K562 (cell line): ENCODE measurements at regions not wholly inside any gene's neighbourhood (a gene's known extent, or its start where the extent isn't known, plus 50 kb on each side); places are given as distances from the start of the nearest gene placed in this dataset.

Source experiments
- ATAC-seq: fragments of 200-7000 bp; cut with Tn5 transposase; 3 replicates; pipeline ENCODE4 v1.9.1; 2020; ENCODE audit warnings: moderate library complexity
- BruUV-seq: library from RNA; stranded (reverse); fragments of 400-500 nt; replicated peaks from 2 replicates; lab custom pipeline; 2021; lab: Mats Ljungman, UMichigan
- CTCF ChIA-PET: fragments of 300-600 bp; formaldehyde crosslinking; extraction: SDS; loops from one replicate; lab custom pipeline; 2021; ENCODE audit warnings: low intra/inter-chr PET ratio; lab: Yijun Ruan, JAX
- POLR2A ChIA-PET: fragments of 300-600, 350-650 bp; sonication (Branson Sonifier 250); formaldehyde crosslinking; extraction: SDS; loops from one replicate; lab custom pipeline; 2021; ENCODE audit warnings: antibody characterized with exemption, inconsistent platforms; lab: Yijun Ruan, JAX
- DNase-seq, 4 experiments: peaks; one replicate each; pipeline versions ENCODE4 v3.0.0 to v3.0.0-alpha.2; 2011 to 2018; ENCODE audit warnings: low spot score in 3 of 4, mixed read lengths in 3 of 4; ENCODE audit errors: extremely low read depth in 1 of 4
- FAIRE-seq: peaks from 2 replicates; lab custom pipeline; 2011; peaks lifted over from hg19 to GRCh38; lab: Jason Lieb, UNC
- H2AFZ ChIP-seq: 2 replicates; pipeline ENCODE4 v1.6.0; 2011; ENCODE audit warnings: low read depth, low read length, control low read depth, inconsistent platforms
- H3K27ac ChIP-seq: fragments of 200-600 bp; 3 replicates; pipeline ENCODE4 v1.8.0; 2011; ENCODE audit warnings: low read depth, mild to moderate bottlenecking, control low read depth, inconsistent platforms, low read length, moderate library complexity, mixed read lengths; ENCODE audit errors: extremely low read depth
- H3K27me3 ChIP-seq, 2 experiments: fragments of 300-600 bp in 1 of 2; 2 replicates in 1 of 2; 3 replicates in 1 of 2; pipeline versions ENCODE4 v1.6.0 to v1.8.0; 2011; ENCODE audit warnings: inconsistent platforms in 2 of 2, low read length in 2 of 2, mild to moderate bottlenecking in 1 of 2, mixed read lengths in 1 of 2, moderate library complexity in 1 of 2; ENCODE audit not compliant: control insufficient read depth in 2 of 2, insufficient read depth in 2 of 2
- H3K36me3 ChIP-seq: fragments of 300-600 bp; 3 replicates; pipeline ENCODE4 v1.8.0; 2011; ENCODE audit warnings: mild to moderate bottlenecking, low read length, inconsistent platforms; ENCODE audit not compliant: control insufficient read depth, insufficient read depth
- H3K4me1 ChIP-seq, 2 experiments: fragments of 200-600 bp in 1 of 2; replicated peaks in 1 of 2; 2 replicates in 1 of 2; 3 replicates in 1 of 2; pipeline versions ENCODE4 v1.5.1 to v1.8.0; 2011; ENCODE audit warnings: inconsistent platforms in 2 of 2, low read length in 2 of 2, mild to moderate bottlenecking in 1 of 2, mixed read lengths in 1 of 2, moderate library complexity in 1 of 2; ENCODE audit not compliant: control insufficient read depth in 2 of 2, insufficient read depth in 2 of 2
- H3K4me2 ChIP-seq: 2 replicates; pipeline ENCODE4 v1.6.1; 2011; ENCODE audit warnings: low read length, control low read depth, inconsistent platforms, mixed read lengths; ENCODE audit not compliant: insufficient read depth
- H3K4me3 ChIP-seq: fragments of 200-600 bp; sonication (generic), shearing (Covaris generic); 2 replicates; pipeline ENCODE4 v1.5.1; 2016; ENCODE audit warnings: control low read depth, inconsistent platforms
- H3K79me2 ChIP-seq: fragments of 200-600 bp; 3 replicates; pipeline ENCODE4 v1.8.0; 2011; ENCODE audit warnings: low read length, inconsistent platforms; ENCODE audit not compliant: control insufficient read depth, insufficient read depth
- H3K9ac ChIP-seq, 2 experiments: 2 replicates each; pipeline versions ENCODE4 v1.6.0 to v1.6.1; 2011; ENCODE audit warnings: low read depth in 2 of 2, low read length in 2 of 2, control low read depth in 1 of 2, inconsistent platforms in 1 of 2, mild to moderate bottlenecking in 1 of 2, mixed read lengths in 1 of 2; ENCODE audit not compliant: insufficient read depth in 1 of 2
- H3K9me1 ChIP-seq: one replicate; pipeline ENCODE4 v1.6.0; 2011; ENCODE audit warnings: inconsistent platforms, mild to moderate bottlenecking, low read length, moderate library complexity; ENCODE audit not compliant: control insufficient read depth, insufficient read depth
- H3K9me3 ChIP-seq: replicated peaks from 2 replicates; pipeline ENCODE4 v1.5.1; 2011; ENCODE audit warnings: low read depth, low read length, inconsistent platforms; ENCODE audit not compliant: control insufficient read depth, insufficient read depth
- H4K20me1 ChIP-seq: replicated peaks from 2 replicates; pipeline ENCODE4 v1.6.1; 2011; ENCODE audit warnings: low read length, inconsistent platforms, mixed read lengths; ENCODE audit not compliant: control insufficient read depth, insufficient read depth
- DNMT1 ChIP-seq: fragments of 450-650 bp; IDR thresholded peaks from 2 replicates; pipeline ENCODE4 v1.6.1; 2016; ENCODE audit warnings: antibody characterized with exemption, mild to moderate bottlenecking
- EGR1 ChIP-seq: fragments of 450-650 bp; conservative IDR thresholded peaks from 2 replicates; pipeline ENCODE4 v1.6.1; 2017; ENCODE audit warnings: mild to moderate bottlenecking
- ELF1 ChIP-seq: fragments of 200-800 bp; sonication (Bioruptor generic); IDR thresholded peaks from 2 replicates; pipeline ENCODE4 v1.6.1; 2016; ENCODE audit warnings: missing genetic modification characterization, missing compliant biosample characterization
- FOSL1 ChIP-seq: fragments of 200-800 bp; sonication (Bioruptor generic); conservative IDR thresholded peaks from 2 replicates; pipeline ENCODE4 v1.6.1; 2016; ENCODE audit warnings: missing genetic modification characterization, missing compliant biosample characterization
- MYNN ChIP-seq, 2 experiments: sonication (generic); formaldehyde crosslinking in 1 of 2; IDR thresholded peaks; 2 replicates each; pipeline versions ENCODE4 v1.5.0 to v1.6.1; 2016 to 2020; ENCODE audit warnings: antibody characterized with exemption in 1 of 2, missing genetic modification reagents in 1 of 2
- PKNOX1 ChIP-seq: fragments of 450-650 bp; IDR thresholded peaks from 2 replicates; pipeline ENCODE4 v1.6.1; 2016
- POLR3G ChIP-seq: IDR thresholded peaks from 2 replicates; pipeline ENCODE4 v1.6.1; 2011; ENCODE audit not compliant: insufficient read length, insufficient replicate concordance; ENCODE audit errors: extremely low read depth
- PTTG1 ChIP-seq: fragments of 450-650 bp; IDR thresholded peaks from 2 replicates; pipeline ENCODE4 v1.6.1; 2016; ENCODE audit warnings: low read depth, mild to moderate bottlenecking, missing genetic modification characterization, missing compliant biosample characterization
- SAFB ChIP-seq: fragments of 200-400 bp; formaldehyde crosslinking; IDR thresholded peaks from 2 replicates; pipeline ENCODE4 v1.6.1; 2017; ENCODE audit warnings: low read depth, low read length, borderline replicate concordance
- STAG1 ChIP-seq: sonication (generic); formaldehyde crosslinking; IDR thresholded peaks from 2 replicates; pipeline ENCODE4 v1.5.0; 2020; ENCODE audit warnings: missing genetic modification reagents, borderline replicate concordance
- ZNF277 ChIP-seq: fragments of 250-450 bp; sonication (Bioruptor Pico); IDR thresholded peaks from 2 replicates; pipeline ENCODE4 v1.8.0; 2022; ENCODE audit warnings: inconsistent platforms, mild to moderate bottlenecking, moderate library complexity, borderline replicate concordance
- ZNF431 ChIP-seq: sonication (generic); formaldehyde crosslinking; IDR thresholded peaks from 2 replicates; pipeline ENCODE4 v1.8.0; 2022; ENCODE audit warnings: mild to moderate bottlenecking, missing genetic modification reagents
- WGBS: fragments of 100-300 bp; shearing (Covaris generic); methylation state at CpG from one replicate; pipeline ENCODE4 v1.1.6; 2016; ENCODE audit warnings: low coverage, mixed read lengths; ENCODE audit not compliant: insufficient coverage; ENCODE audit errors: missing lambda C conversion rate; 5-methylcytosine and 5-hydroxymethylcytosine counted together
- in situ Hi-C: fragments of 300-500 bp; cut with MboI; formaldehyde crosslinking; loops from 4 replicates; pipeline ENCODE4 v1.15.0; 2018; ENCODE audit warnings: inconsistent platforms, mixed read lengths
- intact Hi-C: fragments of 100-400 bp; cut with micrococcal nuclease; formaldehyde crosslinking; loops from 2 replicates; pipeline ENCODE4 v1.14.2; 2022

- in situ Hi-C loops (loop anchor here (25.0 kb wide), 1 partner anchor 738 kb away; no protein-coding TSS in a partner anchor), intact Hi-C loops (no loop called here)
- no TSS peak for BruUV-seq
- Histone ChIP-seq H4K20me1 (no peaks in the 10 kb centered on the region), H3K9ac (no peak overlapping the region), H3K4me1 (no peaks in the 10 kb centered on the region), H3K36me3 (no peaks in the 10 kb centered on the region), H3K79me2 (no peaks in the 10 kb centered on the region), H3K9me3 (no peaks in the 10 kb centered on the region), H3K4me2 (no peak overlapping the region), H2AFZ (no peak overlapping the region), H3K27me3 (peaks cover 0 to 10% of the 10 kb centered on the region in 2 experiments; a peak in 1 of 5 replicates), H3K27ac (no peak overlapping the region), H3K9me1 (no peaks in the 10 kb centered on the region), H3K4me3 (no peak overlapping the region)
- no peak for DNase-seq
- FAIRE-seq: no peak
- 0% methylated on average over 4 of the region's 4 CpGs for WGBS
- CTCF ChIA-PET: no interaction called here
- TF ChIP-seq ELF1 (tag) (no peak), ZNF277 (no peak), PTTG1 (tag) (no peak), PKNOX1 (no peak), SAFB (no peak), ZNF431 (CRISPR knock-in tag) (no peak), FOSL1 (tag) (no peak), MYNN (IDR thresholded peaks at IDR 0.05) (no peak), MYNN (CRISPR knock-in tag; IDR thresholded peaks at IDR 0.05) (no peak), EGR1 (no peak), DNMT1 (no peak), POLR3G (no peak), STAG1 (no peak)
- POLR2A ChIA-PET: no interaction called here
- no peak for ATAC-seq
These were observed 296.7 kb downstream of the RPLP1 start for GRCh38 chr15:69749274-69749673.
